ENCODE measurements at regions not wholly inside any gene's neighbourhood (a gene's known extent, or its start where the extent isn't known, plus 50 kb on each side); places are given as distances from the start of the nearest gene placed in this dataset.
A peak's percentile ranks its signal among the peaks of the same experiment; 100 is the strongest.
"Not testable (repeated sequence)": the region's sequence is repeated elsewhere in the genome, so short reads cannot be mapped to it uniquely, and the experiment has no call there.

DNA sequence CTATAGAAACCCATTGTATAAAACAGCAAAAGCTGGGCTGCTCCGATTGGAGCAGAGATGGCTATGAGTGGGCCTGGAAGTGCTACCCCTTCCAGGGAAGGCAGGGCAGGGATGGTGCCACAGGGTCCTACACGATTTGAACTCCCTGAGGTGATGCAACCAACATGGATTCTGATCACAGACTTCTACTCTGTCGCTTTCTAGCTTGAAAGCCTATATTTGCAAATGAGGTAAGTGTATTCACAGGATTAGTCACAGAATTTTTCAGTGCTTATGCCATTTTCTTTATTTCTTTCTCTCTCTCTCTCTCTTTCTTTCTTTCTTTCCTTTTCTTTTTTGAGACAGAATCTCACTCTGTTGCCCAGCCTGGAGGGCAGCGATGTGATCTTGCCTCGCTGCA is 179.0 kb downstream of the SPRY2 start:
- DNase-seq (ENCODE audit: low read depth) (no peak), FAIRE-seq (no peak)
- H3K4me3 ChIP-seq (ENCODE audit: low read depth, low read length) = no peak overlapping the region
- H3K27me3 ChIP-seq (ENCODE audit: control insufficient read depth, insufficient read depth, low read length) = no peaks in the 10 kb centered on the region
- no peaks in the 10 kb centered on the region for H3K36me3 ChIP-seq (ENCODE audit: control insufficient read depth, insufficient read depth, low read length)
- TF ChIP-seq, protein P1, sequence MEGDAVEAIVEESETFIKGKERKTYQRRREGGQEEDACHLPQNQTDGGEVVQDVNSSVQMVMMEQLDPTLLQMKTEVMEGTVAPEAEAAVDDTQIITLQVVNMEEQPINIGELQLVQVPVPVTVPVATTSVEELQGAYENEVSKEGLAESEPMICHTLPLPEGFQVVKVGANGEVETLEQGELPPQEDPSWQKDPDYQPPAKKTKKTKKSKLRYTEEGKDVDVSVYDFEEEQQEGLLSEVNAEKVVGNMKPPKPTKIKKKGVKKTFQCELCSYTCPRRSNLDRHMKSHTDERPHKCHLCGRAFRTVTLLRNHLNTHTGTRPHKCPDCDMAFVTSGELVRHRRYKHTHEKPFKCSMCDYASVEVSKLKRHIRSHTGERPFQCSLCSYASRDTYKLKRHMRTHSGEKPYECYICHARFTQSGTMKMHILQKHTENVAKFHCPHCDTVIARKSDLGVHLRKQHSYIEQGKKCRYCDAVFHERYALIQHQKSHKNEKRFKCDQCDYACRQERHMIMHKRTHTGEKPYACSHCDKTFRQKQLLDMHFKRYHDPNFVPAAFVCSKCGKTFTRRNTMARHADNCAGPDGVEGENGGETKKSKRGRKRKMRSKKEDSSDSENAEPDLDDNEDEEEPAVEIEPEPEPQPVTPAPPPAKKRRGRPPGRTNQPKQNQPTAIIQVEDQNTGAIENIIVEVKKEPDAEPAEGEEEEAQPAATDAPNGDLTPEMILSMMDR (IDR thresholded peaks at IDR 0.05; ENCODE audit: insufficient read depth, low read length, severe bottlenecking) = no peak

DNA sequence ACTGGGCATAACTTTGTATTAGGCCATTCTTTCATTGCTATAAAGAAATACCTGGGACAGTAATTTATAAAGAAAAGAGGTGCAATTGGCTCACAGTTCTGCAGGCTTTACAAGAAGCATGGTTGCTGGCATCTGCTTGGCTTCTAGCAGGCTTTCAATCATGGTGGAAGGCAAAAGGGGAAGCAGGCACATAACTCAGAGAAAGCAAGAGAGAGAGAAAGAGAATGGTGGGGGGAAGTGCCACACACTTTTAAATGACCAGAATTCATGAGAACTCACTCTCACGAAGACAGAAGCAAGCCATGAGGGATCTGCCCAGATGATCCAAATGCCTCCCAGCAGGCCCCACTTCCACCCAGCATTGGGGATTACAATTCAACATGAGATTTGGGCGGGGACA is 179.7 kb downstream of the SPRY2 start:
- TF ChIP-seq, protein P1 (IDR thresholded peaks at IDR 0.05; ENCODE audit: insufficient read depth, low read length, severe bottlenecking) = no peak
- H3K36me3 ChIP-seq (ENCODE audit: control insufficient read depth, insufficient read depth, low read length) = no peaks in the 10 kb centered on the region
- DNase-seq (ENCODE audit: low read depth) (no peak), FAIRE-seq (no peak)
- H3K27me3 ChIP-seq (ENCODE audit: control insufficient read depth, insufficient read depth, low read length) = no peaks in the 10 kb centered on the region
- H3K4me3 ChIP-seq (ENCODE audit: low read depth, low read length) = no peak overlapping the region

DNA sequence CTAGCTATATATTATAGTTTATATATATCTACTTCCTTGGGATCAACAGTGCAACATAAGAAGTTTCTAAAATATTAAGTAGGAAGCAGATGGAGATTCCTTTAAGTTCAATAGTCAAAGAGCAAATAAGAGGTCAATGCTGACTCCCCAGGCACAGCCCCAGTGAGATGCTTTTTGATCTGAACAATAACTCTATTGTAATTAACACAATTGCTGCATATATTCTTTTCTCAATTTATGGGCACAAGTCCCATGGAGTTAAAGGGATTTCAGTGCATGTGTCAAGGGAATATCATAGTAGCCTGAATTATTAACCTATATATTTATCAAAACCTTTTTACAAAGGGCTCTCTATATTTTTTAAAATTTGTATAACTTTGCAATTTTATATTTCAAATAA is 180.8 kb downstream of the SPRY2 start:
- Histone ChIP-seq H3K36me3 (ENCODE audit: control insufficient read depth, insufficient read depth, low read length) (no peaks in the 10 kb centered on the region), H3K27me3 (ENCODE audit: control insufficient read depth, insufficient read depth, low read length) (no peaks in the 10 kb centered on the region), H3K4me3 (ENCODE audit: low read depth, low read length) (no peak overlapping the region)
- no peak for FAIRE-seq
- TF ChIP-seq, protein P1 (IDR thresholded peaks at IDR 0.05; ENCODE audit: insufficient read depth, low read length, severe bottlenecking) = no peak
- no peak for DNase-seq (ENCODE audit: low read depth)

DNA sequence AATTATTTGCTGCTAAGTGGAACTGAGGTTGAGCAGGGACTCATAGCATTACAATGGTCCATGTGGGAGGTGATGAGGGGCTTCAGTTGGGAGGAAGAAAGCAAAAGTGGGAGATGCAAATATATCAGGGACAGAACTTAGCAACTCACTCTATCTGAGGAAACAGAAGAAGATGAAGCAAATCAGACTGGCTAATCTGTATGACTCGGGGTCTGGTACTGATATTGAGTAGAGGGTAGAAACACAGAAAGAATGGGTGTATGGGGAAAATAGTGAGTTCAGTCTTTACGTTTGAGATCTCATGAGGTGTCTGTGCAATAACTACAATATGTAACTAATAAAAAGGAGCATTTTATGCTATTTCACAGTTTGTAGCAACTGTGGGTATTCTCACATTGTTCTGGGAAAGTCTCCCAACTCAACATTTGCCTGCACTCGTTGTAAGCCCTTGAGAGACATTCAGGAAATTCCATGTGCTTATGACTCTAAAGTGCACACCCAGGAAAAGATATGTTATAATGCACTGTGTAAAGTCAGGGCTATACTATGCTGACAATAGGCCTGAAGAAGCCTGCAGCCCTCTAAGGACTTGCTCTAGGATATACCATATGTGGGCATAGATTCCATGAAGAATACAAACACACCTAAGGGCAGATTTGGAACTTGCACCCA is 183.5 kb downstream of the SPRY2 start:
- no peaks in the 10 kb centered on the region for H3K27me3 ChIP-seq (ENCODE audit: control insufficient read depth, insufficient read depth, low read length)
- DNase-seq (ENCODE audit: low read depth) = peak; percentile 59
- TF ChIP-seq, protein P1 (IDR thresholded peaks at IDR 0.05; ENCODE audit: insufficient read depth, low read length, severe bottlenecking) = no peak
- H3K4me3 ChIP-seq (ENCODE audit: low read depth, low read length) = no peak overlapping the region
- no peak for FAIRE-seq
- no peaks in the 10 kb centered on the region for H3K36me3 ChIP-seq (ENCODE audit: control insufficient read depth, insufficient read depth, low read length)

DNA sequence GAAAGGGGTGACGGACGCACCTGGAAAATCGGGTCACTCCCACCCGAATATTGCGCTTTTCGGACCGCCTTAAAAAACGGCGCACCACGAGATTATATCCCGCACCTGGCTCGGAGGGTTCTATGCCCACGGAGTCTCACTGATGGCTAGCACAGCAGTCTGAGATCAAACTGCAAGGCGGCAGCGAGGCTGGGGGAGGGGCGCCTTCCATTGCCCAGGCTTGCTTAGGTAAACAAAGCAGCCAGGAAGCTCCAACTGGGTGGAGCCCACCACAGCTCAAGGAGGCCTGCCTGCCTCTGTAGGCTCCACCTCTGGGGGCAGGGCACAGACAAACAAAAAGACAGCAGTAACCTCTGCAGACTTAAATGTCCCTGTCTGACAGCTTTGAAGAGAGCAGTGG is 188.8 kb downstream of the SPRY2 start:
- FAIRE-seq; H3K4me3 ChIP-seq (ENCODE audit: low read depth, low read length); H3K27me3 ChIP-seq (ENCODE audit: control insufficient read depth, insufficient read depth, low read length); DNase-seq (ENCODE audit: low read depth); H3K36me3 ChIP-seq (ENCODE audit: control insufficient read depth, insufficient read depth, low read length): not testable (repeated sequence)

DNA sequence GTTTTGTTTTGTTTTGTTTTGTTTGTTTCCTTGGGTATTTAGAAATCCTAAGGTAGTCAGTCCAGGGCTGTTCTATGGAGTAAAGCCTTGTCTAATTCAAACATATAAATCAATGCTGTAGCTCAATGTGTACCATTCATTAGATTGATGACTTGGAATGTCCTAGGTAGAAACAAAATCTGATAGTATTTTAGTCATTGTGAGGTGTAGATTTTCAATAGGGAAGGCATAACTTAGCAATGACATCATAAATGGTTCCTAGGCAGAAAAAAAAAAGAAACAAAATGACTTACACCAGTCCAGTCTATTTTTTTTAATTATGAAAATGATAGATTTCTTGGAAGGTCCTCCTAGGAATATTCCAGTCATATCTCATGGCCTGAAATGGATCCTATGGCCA is 189.9 kb downstream of the SPRY2 start:
- DNase-seq (ENCODE audit: low read depth) (peak; percentile 77), FAIRE-seq (no peak)
- H3K4me3 ChIP-seq (ENCODE audit: low read depth, low read length) = no peak overlapping the region
- TF ChIP-seq, protein P1 (IDR thresholded peaks at IDR 0.05; ENCODE audit: insufficient read depth, low read length, severe bottlenecking) = no peak
- H3K36me3 ChIP-seq (ENCODE audit: control insufficient read depth, insufficient read depth, low read length) = no peaks in the 10 kb centered on the region
- no peaks in the 10 kb centered on the region for H3K27me3 ChIP-seq (ENCODE audit: control insufficient read depth, insufficient read depth, low read length)

Measured in bronchial epithelial cell (primary cell).